ENCODE measurements at regions not wholly inside any gene's neighbourhood (a gene's known extent, or its start where the extent isn't known, plus 50 kb on each side); places are given as distances from the start of the nearest gene placed in this dataset.
A peak's percentile ranks its signal among the peaks of the same experiment; 100 is the strongest.

- no peak for TF ChIP-seq CTCF (IDR thresholded peaks at IDR 0.05; ENCODE audit: borderline replicate concordance)
- Histone ChIP-seq H3K4me3 (no peak overlapping the region), H3K27me3 (ENCODE audit: low read depth) (no peaks in the 10 kb centered on the region), H3K4me1 (no peaks in the 10 kb centered on the region), H3K36me3 (no peaks in the 10 kb centered on the region), H3K9me3 (replicated peaks) (no peaks in the 10 kb centered on the region), H3K27ac (replicated peaks) (no peak overlapping the region)
- DNase-seq, result peak; percentile 54
- intact Hi-C loops (cut with micrococcal nuclease), result no loop called here
Measured at GRCh38 chr13:94825507-94825906, 113.2 kb upstream of the SOX21 start.

DNA sequence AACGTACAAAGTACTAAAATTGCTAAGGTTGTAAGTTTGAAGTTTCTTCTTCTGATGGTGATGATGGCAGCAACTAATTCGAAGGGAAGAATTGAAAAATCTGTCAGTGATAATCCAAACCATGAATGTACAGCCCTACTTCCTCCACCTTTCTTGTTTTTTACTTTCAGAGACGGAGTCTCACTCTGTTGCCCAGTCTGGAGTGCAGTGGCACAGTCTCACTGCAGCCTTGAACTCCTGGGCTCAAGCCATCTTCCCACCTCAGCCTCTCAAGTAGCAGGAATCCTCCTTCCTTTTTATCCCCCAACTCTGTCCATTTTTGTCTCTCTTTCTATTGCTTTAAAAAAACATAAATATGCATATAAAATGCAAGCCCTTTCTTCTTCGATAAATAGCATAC is 112.3 kb upstream of the SOX21 start:
- Histone ChIP-seq H3K4me1 (no peaks in the 10 kb centered on the region), H3K36me3 (no peaks in the 10 kb centered on the region), H3K27ac (replicated peaks) (no peak overlapping the region), H3K4me3 (no peak overlapping the region), H3K9me3 (replicated peaks) (no peaks in the 10 kb centered on the region), H3K27me3 (ENCODE audit: low read depth) (no peaks in the 10 kb centered on the region)
- DNase-seq, result no peak
- no peak for TF ChIP-seq CTCF (IDR thresholded peaks at IDR 0.05; ENCODE audit: borderline replicate concordance)
- intact Hi-C loops (cut with micrococcal nuclease), result no loop called here

DNA sequence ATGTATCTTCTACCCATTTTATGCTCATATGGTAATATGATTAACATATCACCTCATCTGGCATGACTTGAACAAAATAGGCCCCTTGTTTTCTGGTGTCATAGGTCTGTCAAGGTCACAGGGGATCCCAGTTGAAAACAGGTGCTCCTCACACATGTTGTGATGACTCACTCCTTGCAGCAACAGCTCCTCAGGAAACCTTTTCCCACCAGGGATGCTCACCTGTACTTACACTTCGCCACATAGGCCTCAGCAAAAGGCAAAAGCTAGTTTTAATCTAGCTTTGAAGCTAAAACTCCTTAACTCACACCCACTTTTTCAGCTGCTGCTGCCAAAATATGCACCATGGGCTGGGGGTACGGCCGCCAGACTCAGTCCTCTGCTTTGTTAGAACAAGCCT is 110.0 kb upstream of the SOX21 start:
- Histone ChIP-seq H3K9me3 (replicated peaks) (no peaks in the 10 kb centered on the region), H3K27ac (replicated peaks) (no peak overlapping the region), H3K36me3 (no peaks in the 10 kb centered on the region), H3K4me1 (no peaks in the 10 kb centered on the region), H3K27me3 (ENCODE audit: low read depth) (no peaks in the 10 kb centered on the region), H3K4me3 (no peak overlapping the region)
- DNase-seq, result no peak
- TF ChIP-seq CTCF (IDR thresholded peaks at IDR 0.05; ENCODE audit: borderline replicate concordance), result no peak
- intact Hi-C loops (cut with micrococcal nuclease), result no loop called here

DNA sequence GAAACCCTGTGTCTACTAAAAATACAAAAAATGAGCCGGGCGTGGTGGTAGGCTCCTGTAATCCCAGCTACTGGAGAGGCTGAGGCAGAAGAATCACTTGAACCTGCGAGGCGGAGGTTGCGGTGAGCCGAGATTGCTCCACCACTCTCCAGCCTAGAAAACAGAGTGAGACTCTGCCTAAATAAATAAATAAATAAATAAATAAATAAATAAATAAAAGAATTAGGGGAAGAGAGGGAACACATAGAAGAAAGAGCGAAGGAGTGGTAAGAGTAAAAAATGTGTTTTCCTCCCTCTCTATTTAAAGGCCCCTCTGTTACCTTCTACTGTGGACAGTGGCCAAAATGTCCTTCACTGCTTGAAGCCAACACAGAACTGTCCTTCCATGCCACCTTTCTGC is 103.9 kb upstream of the SOX21 start:
- H3K27me3 ChIP-seq (ENCODE audit: low read depth), result no peaks in the 10 kb centered on the region
- no peak overlapping the region for H3K27ac ChIP-seq (replicated peaks)
- H3K4me3 ChIP-seq, result no peak overlapping the region
- no peaks in the 10 kb centered on the region for H3K9me3 ChIP-seq (replicated peaks)
- intact Hi-C loops (cut with micrococcal nuclease), result no loop called here
- TF ChIP-seq CTCF (IDR thresholded peaks at IDR 0.05; ENCODE audit: borderline replicate concordance), result no peak
- no peak for DNase-seq
- no peaks in the 10 kb centered on the region for H3K36me3 ChIP-seq
- no peaks in the 10 kb centered on the region for H3K4me1 ChIP-seq

DNA sequence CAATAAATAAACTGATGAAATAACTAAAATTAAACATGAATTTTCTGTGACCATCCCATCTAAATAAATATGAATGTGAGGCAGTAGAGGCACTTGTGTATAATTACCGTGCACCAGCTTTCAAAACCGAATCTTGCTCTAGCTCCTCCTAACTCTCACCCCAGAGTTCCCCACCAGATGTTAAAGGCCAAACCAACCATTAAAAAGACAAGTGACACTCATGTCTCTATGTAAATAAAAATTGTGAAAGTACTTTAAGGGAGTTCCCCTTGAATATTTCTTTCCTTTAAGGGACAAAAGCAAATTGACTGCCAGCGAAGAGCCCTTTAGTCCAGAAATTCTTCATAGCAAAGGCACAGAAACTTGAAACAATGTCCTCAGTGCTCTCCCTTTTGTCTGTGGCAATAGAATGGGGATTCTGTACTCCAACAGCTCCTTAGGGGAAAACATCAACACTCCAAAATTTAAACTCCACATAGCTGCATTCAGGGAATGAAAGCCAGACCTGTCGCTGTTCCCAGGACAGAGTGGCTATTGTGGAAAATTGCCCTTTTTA is 101.7 kb upstream of the SOX21 start:
- TF ChIP-seq CTCF (IDR thresholded peaks at IDR 0.05; ENCODE audit: borderline replicate concordance), result no peak
- H3K27ac ChIP-seq (replicated peaks), result no peak overlapping the region
- H3K27me3 ChIP-seq (ENCODE audit: low read depth), result no peaks in the 10 kb centered on the region
- H3K36me3 ChIP-seq, result no peaks in the 10 kb centered on the region
- H3K4me3 ChIP-seq, result no peak overlapping the region
- H3K9me3 ChIP-seq (replicated peaks), result no peaks in the 10 kb centered on the region
- no peak for DNase-seq
- intact Hi-C loops (cut with micrococcal nuclease), result no loop called here
- no peaks in the 10 kb centered on the region for H3K4me1 ChIP-seq

GRCh38 chr13:94811753-94812152 is 99.4 kb upstream of the SOX21 start:
- Histone ChIP-seq H3K27me3 (ENCODE audit: low read depth) (no peaks in the 10 kb centered on the region), H3K36me3 (no peaks in the 10 kb centered on the region), H3K4me3 (no peak overlapping the region), H3K27ac (replicated peaks) (no peak overlapping the region), H3K4me1 (no peaks in the 10 kb centered on the region), H3K9me3 (replicated peaks) (no peaks in the 10 kb centered on the region)
- no peak for DNase-seq
- intact Hi-C loops (cut with micrococcal nuclease), result no loop called here
- TF ChIP-seq CTCF (IDR thresholded peaks at IDR 0.05; ENCODE audit: borderline replicate concordance), result no peak
